ENCODE measurements at regions not wholly inside any gene's neighbourhood (a gene's known extent, or its start where the extent isn't known, plus 50 kb on each side); places are given as distances from the start of the nearest gene placed in this dataset.
A peak's percentile ranks its signal among the peaks of the same experiment; 100 is the strongest.

GRCh38 chr6:139472351-139473015 is 98.0 kb upstream of the CITED2 start:
- H3K23ac ChIP-seq (ENCODE audit: low read length in 2 of 2), result no peak overlapping the region
- no peaks in the 10 kb centered on the region for H3K9me3 ChIP-seq (ENCODE audit: control insufficient read depth, low read length)
- no peak overlapping the region for H2BK120ac ChIP-seq (ENCODE audit: low read depth, low read length)
- H3K27ac ChIP-seq (ENCODE audit: low read length, poor library complexity, severe bottlenecking), result peak overlapping the region; percentile 59
- no peak overlapping the region for H2BK5ac ChIP-seq (ENCODE audit: low read depth, low read length, poor library complexity, severe bottlenecking)
- DNase-seq, result no peak
- peaks cover 9% of the 10 kb centered on the region for H3K4me1 ChIP-seq (ENCODE audit: control insufficient read depth, insufficient read depth, low read depth, low read length)
- H3K4ac ChIP-seq (ENCODE audit: low read depth in 1 of 2, low read length in 2 of 2), result peak overlapping the region in 1 of 2 experiments; percentile 20
- peak overlapping the region in 1 of 2 experiments; percentile 59 for H3K4me3 ChIP-seq (ENCODE audit: insufficient read depth in 1 of 2, low read depth in 1 of 2, low read length in 2 of 2)
- H3K27me3 ChIP-seq (ENCODE audit: control insufficient read depth in 1 of 2, insufficient read depth in 1 of 2, low read length in 2 of 2), result no peaks in the 10 kb centered on the region
- WGBS, result 98% methylated on average over 12 of the region's 12 CpGs
- no peaks in the 10 kb centered on the region for H3K36me3 ChIP-seq (ENCODE audit: control insufficient read depth in 1 of 2, insufficient read depth in 2 of 2, low read depth in 1 of 2, low read length in 2 of 2)
- H2AFZ ChIP-seq (ENCODE audit: low read depth, low read length), result no peak overlapping the region
- peak overlapping the region; percentile 37 to 92 for H2BK12ac ChIP-seq (ENCODE audit: low read length in 2 of 2)
- no peaks in the 10 kb centered on the region for H3K79me1 ChIP-seq (replicated peaks; ENCODE audit: low read length, poor library complexity, severe bottlenecking)
- no peak overlapping the region for H4K8ac ChIP-seq (ENCODE audit: low read length)
- H3K4me2 ChIP-seq (ENCODE audit: low read length, poor library complexity, severe bottlenecking), result no peak overlapping the region
- H2AK5ac ChIP-seq (ENCODE audit: low read length, severe bottlenecking), result peak overlapping the region; percentile 62
- H3K9ac ChIP-seq (ENCODE audit: low read length), result peak overlapping the region; percentile 86
- H2BK15ac ChIP-seq (ENCODE audit: low read depth, poor library complexity, severe bottlenecking), result no peak overlapping the region
- no peak overlapping the region for H4K91ac ChIP-seq (ENCODE audit: low read length)
- H3K14ac ChIP-seq (ENCODE audit: low read length in 2 of 2), result no peak overlapping the region
- peak overlapping the region in 1 of 2 experiments; percentile 67 for H3K18ac ChIP-seq (ENCODE audit: low read depth in 1 of 2, low read length in 2 of 2)

- Histone ChIP-seq H3K4me2 (ENCODE audit: low read length, poor library complexity, severe bottlenecking) (no peak overlapping the region), H2BK5ac (ENCODE audit: low read depth, low read length, poor library complexity, severe bottlenecking) (no peak overlapping the region), H2AFZ (ENCODE audit: low read depth, low read length) (no peak overlapping the region), H2BK120ac (ENCODE audit: low read depth, low read length) (no peak overlapping the region), H3K18ac (ENCODE audit: low read depth in 1 of 2, low read length in 2 of 2) (peak overlapping the region in 1 of 2 experiments; percentile 29), H4K91ac (ENCODE audit: low read length) (no peak overlapping the region), H2AK5ac (ENCODE audit: low read length, severe bottlenecking) (no peak overlapping the region), H2BK12ac (ENCODE audit: low read length in 2 of 2) (no peak overlapping the region), H3K27me3 (ENCODE audit: control insufficient read depth in 1 of 2, insufficient read depth in 1 of 2, low read length in 2 of 2) (no peaks in the 10 kb centered on the region), H3K79me1 (replicated peaks; ENCODE audit: low read length, poor library complexity, severe bottlenecking) (no peaks in the 10 kb centered on the region), H3K9ac (ENCODE audit: low read length) (no peak overlapping the region), H3K27ac (ENCODE audit: low read length, poor library complexity, severe bottlenecking) (no peak overlapping the region), H2BK15ac (ENCODE audit: low read depth, poor library complexity, severe bottlenecking) (no peak overlapping the region), H3K23ac (ENCODE audit: low read length in 2 of 2) (no peak overlapping the region), H3K14ac (ENCODE audit: low read length in 2 of 2) (no peak overlapping the region), H4K8ac (ENCODE audit: low read length) (no peak overlapping the region), H3K9me3 (ENCODE audit: control insufficient read depth, low read length) (no peaks in the 10 kb centered on the region), H3K36me3 (ENCODE audit: control insufficient read depth in 1 of 2, insufficient read depth in 2 of 2, low read depth in 1 of 2, low read length in 2 of 2) (no peaks in the 10 kb centered on the region), H3K4me1 (ENCODE audit: control insufficient read depth, insufficient read depth, low read depth, low read length) (peaks cover 9% of the 10 kb centered on the region), H3K4ac (ENCODE audit: low read depth in 1 of 2, low read length in 2 of 2) (peak overlapping the region in 1 of 2 experiments; percentile 47), H3K4me3 (ENCODE audit: insufficient read depth in 1 of 2, low read depth in 1 of 2, low read length in 2 of 2) (no peak overlapping the region)
- over 99% methylated on average over 6 of the region's 8 CpGs for WGBS
- no peak for DNase-seq
Measured at GRCh38 chr6:139470997-139471396, 96.5 kb upstream of the CITED2 start.

- H2BK5ac ChIP-seq (ENCODE audit: low read depth, low read length, poor library complexity, severe bottlenecking), result no peak overlapping the region
- H4K8ac ChIP-seq (ENCODE audit: low read length), result no peak overlapping the region
- no peak overlapping the region for H3K4ac ChIP-seq (ENCODE audit: low read depth in 1 of 2, low read length in 2 of 2)
- H3K9ac ChIP-seq (ENCODE audit: low read length), result no peak overlapping the region
- H2BK12ac ChIP-seq (ENCODE audit: low read length in 2 of 2), result peak overlapping the region in 1 of 2 experiments; percentile 52
- no peaks in the 10 kb centered on the region for H3K79me1 ChIP-seq (replicated peaks; ENCODE audit: low read length, poor library complexity, severe bottlenecking)
- H3K27ac ChIP-seq (ENCODE audit: low read length, poor library complexity, severe bottlenecking), result no peak overlapping the region
- peak overlapping the region in 1 of 2 experiments; percentile 12 for H3K18ac ChIP-seq (ENCODE audit: low read depth in 1 of 2, low read length in 2 of 2)
- 78% methylated on average over 2 of the region's 4 CpGs for WGBS
- H3K36me3 ChIP-seq (ENCODE audit: control insufficient read depth in 1 of 2, insufficient read depth in 2 of 2, low read depth in 1 of 2, low read length in 2 of 2), result no peaks in the 10 kb centered on the region
- no peaks in the 10 kb centered on the region for H3K27me3 ChIP-seq (ENCODE audit: control insufficient read depth in 1 of 2, insufficient read depth in 1 of 2, low read length in 2 of 2)
- no peak overlapping the region for H4K91ac ChIP-seq (ENCODE audit: low read length)
- H3K14ac ChIP-seq (ENCODE audit: low read length in 2 of 2), result no peak overlapping the region
- H3K4me1 ChIP-seq (ENCODE audit: control insufficient read depth, insufficient read depth, low read depth, low read length), result peaks cover 6% of the 10 kb centered on the region
- H2AFZ ChIP-seq (ENCODE audit: low read depth, low read length), result no peak overlapping the region
- no peak overlapping the region for H2BK120ac ChIP-seq (ENCODE audit: low read depth, low read length)
- no peak overlapping the region for H3K4me3 ChIP-seq (ENCODE audit: insufficient read depth in 1 of 2, low read depth in 1 of 2, low read length in 2 of 2)
- DNase-seq, result no peak
- no peak overlapping the region for H2BK15ac ChIP-seq (ENCODE audit: low read depth, poor library complexity, severe bottlenecking)
- no peak overlapping the region for H3K23ac ChIP-seq (ENCODE audit: low read length in 2 of 2)
- H3K4me2 ChIP-seq (ENCODE audit: low read length, poor library complexity, severe bottlenecking), result no peak overlapping the region
- H2AK5ac ChIP-seq (ENCODE audit: low read length, severe bottlenecking), result no peak overlapping the region
- H3K9me3 ChIP-seq (ENCODE audit: control insufficient read depth, low read length), result no peaks in the 10 kb centered on the region
Measured at GRCh38 chr6:139468178-139468819, 93.9 kb upstream of the CITED2 start.

GRCh38 chr6:139457476-139457875 is 83.0 kb upstream of the CITED2 start:
- H3K4ac ChIP-seq (ENCODE audit: low read depth in 1 of 2, low read length in 2 of 2), result no peak overlapping the region
- H2AFZ ChIP-seq (ENCODE audit: low read depth, low read length), result no peak overlapping the region
- H3K27me3 ChIP-seq (ENCODE audit: control insufficient read depth in 1 of 2, insufficient read depth in 1 of 2, low read length in 2 of 2), result no peaks in the 10 kb centered on the region
- H3K23ac ChIP-seq (ENCODE audit: low read length in 2 of 2), result no peak overlapping the region
- no peak overlapping the region for H2AK5ac ChIP-seq (ENCODE audit: low read length, severe bottlenecking)
- H3K9me3 ChIP-seq (ENCODE audit: control insufficient read depth, low read length), result no peaks in the 10 kb centered on the region
- 74% methylated on average over 7 of the region's 7 CpGs for WGBS
- H2BK15ac ChIP-seq (ENCODE audit: low read depth, poor library complexity, severe bottlenecking), result no peak overlapping the region
- no peak overlapping the region for H4K91ac ChIP-seq (ENCODE audit: low read length)
- no peak for DNase-seq
- H3K36me3 ChIP-seq (ENCODE audit: control insufficient read depth in 1 of 2, insufficient read depth in 2 of 2, low read depth in 1 of 2, low read length in 2 of 2), result no peaks in the 10 kb centered on the region
- no peak overlapping the region for H2BK120ac ChIP-seq (ENCODE audit: low read depth, low read length)
- H3K18ac ChIP-seq (ENCODE audit: low read depth in 1 of 2, low read length in 2 of 2), result no peak overlapping the region
- no peak overlapping the region for H3K9ac ChIP-seq (ENCODE audit: low read length)
- no peak overlapping the region for H3K4me3 ChIP-seq (ENCODE audit: insufficient read depth in 1 of 2, low read depth in 1 of 2, low read length in 2 of 2)
- H3K27ac ChIP-seq (ENCODE audit: low read length, poor library complexity, severe bottlenecking), result no peak overlapping the region
- no peak overlapping the region for H4K8ac ChIP-seq (ENCODE audit: low read length)
- no peak overlapping the region for H3K4me2 ChIP-seq (ENCODE audit: low read length, poor library complexity, severe bottlenecking)
- no peaks in the 10 kb centered on the region for H3K79me1 ChIP-seq (replicated peaks; ENCODE audit: low read length, poor library complexity, severe bottlenecking)
- no peak overlapping the region for H2BK12ac ChIP-seq (ENCODE audit: low read length in 2 of 2)
- no peak overlapping the region for H3K14ac ChIP-seq (ENCODE audit: low read length in 2 of 2)
- H2BK5ac ChIP-seq (ENCODE audit: low read depth, low read length, poor library complexity, severe bottlenecking), result no peak overlapping the region
- H3K4me1 ChIP-seq (ENCODE audit: control insufficient read depth, insufficient read depth, low read depth, low read length), result no peaks in the 10 kb centered on the region
